Upper lobe of left lung (tissue), 4 donors: ENCODE measurements at regions not wholly inside any gene's neighbourhood (a gene's known extent, or its start where the extent isn't known, plus 50 kb on each side); places are given as distances from the start of the nearest gene placed in this dataset.

ENCODE experiments used
- EP300 ChIP-seq, 4 donors: sonication (generic); formaldehyde crosslinking; IDR thresholded peaks; one replicate each; pipeline ENCODE4 v1.5.1; 2017; ENCODE audit warnings: antibody characterized with exemption in 4 of 4, control low read depth in 2 of 4
- POLR2A ChIP-seq, 4 donors: fragments of 450-650 bp; IDR thresholded peaks; one replicate each; pipeline ENCODE4 v1.5.1; 2016 to 2017; ENCODE audit warnings: antibody characterized with exemption in 4 of 4, mild to moderate bottlenecking in 2 of 4
- POLR2AphosphoS5 ChIP-seq, 2 donors: sonication (generic); formaldehyde crosslinking; IDR thresholded peaks; one replicate each; pipeline ENCODE4 v1.5.1; 2017; ENCODE audit warnings: antibody characterized with exemption in 2 of 2
- TF ChIP-seq, protein P1 (sequence below), 6 experiments: fragments of 450-650 bp in 4 of 6; fragments of 200-600 bp in 2 of 6; sonication (generic) in 2 of 6; IDR thresholded peaks; one replicate each; pipeline ENCODE4 v1.5.1; 2016 to 2019; ENCODE audit warnings: antibody characterized with exemption in 6 of 6

DNA sequence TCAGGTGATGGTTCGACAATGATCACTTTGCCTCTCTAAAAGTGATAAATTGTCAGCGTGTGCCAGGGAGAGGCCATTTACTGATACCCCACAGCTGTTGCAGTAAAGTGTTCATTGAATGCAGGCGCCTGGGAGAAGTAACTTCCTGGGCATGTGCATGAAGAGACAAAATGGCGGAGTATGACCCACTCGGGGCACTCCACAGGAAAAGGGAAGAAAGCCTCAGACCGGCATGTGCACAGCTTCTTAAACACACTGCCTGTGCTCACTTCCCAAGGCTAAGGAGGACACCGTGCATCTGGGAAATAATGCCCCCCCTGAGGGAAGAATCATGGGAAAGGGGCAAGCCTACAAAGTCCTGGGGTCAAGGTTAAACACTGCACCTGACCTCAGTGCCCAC is 329.5 kb downstream of the ICE1 start:
- TF ChIP-seq, protein P1, sequence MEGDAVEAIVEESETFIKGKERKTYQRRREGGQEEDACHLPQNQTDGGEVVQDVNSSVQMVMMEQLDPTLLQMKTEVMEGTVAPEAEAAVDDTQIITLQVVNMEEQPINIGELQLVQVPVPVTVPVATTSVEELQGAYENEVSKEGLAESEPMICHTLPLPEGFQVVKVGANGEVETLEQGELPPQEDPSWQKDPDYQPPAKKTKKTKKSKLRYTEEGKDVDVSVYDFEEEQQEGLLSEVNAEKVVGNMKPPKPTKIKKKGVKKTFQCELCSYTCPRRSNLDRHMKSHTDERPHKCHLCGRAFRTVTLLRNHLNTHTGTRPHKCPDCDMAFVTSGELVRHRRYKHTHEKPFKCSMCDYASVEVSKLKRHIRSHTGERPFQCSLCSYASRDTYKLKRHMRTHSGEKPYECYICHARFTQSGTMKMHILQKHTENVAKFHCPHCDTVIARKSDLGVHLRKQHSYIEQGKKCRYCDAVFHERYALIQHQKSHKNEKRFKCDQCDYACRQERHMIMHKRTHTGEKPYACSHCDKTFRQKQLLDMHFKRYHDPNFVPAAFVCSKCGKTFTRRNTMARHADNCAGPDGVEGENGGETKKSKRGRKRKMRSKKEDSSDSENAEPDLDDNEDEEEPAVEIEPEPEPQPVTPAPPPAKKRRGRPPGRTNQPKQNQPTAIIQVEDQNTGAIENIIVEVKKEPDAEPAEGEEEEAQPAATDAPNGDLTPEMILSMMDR (IDR thresholded peaks at IDR 0.05): no peak
- TF ChIP-seq EP300 (IDR thresholded peaks at IDR 0.05) (no peak), POLR2AphosphoS5 (IDR thresholded peaks at IDR 0.05) (no peak), POLR2A (IDR thresholded peaks at IDR 0.05) (no peak)
